Epithelial cell of esophagus (primary cell): ENCODE measurements at regions not wholly inside any gene's neighbourhood (a gene's known extent, or its start where the extent isn't known, plus 50 kb on each side); places are given as distances from the start of the nearest gene placed in this dataset.
"Not testable (repeated sequence)": the region's sequence is repeated elsewhere in the genome, so short reads cannot be mapped to it uniquely, and the experiment has no call there.

Experiments used
- DNase-seq: peaks from one replicate; pipeline ENCODE4 v3.0.0; 2010; ENCODE audit warnings: low read depth
- H3K4me3 ChIP-seq: 2 replicates; pipeline ENCODE4 v1.5.1; 2011; ENCODE audit warnings: mild to moderate bottlenecking, low read length, control low read depth
- TF ChIP-seq, protein P1 (sequence below): IDR thresholded peaks from 2 replicates; pipeline ENCODE4 v1.5.1; 2011; ENCODE audit warnings: low read depth, mild to moderate bottlenecking, low read length, control low read depth, inconsistent platforms; ENCODE audit not compliant: insufficient read depth; ENCODE audit errors: missing control alignments

DNA sequence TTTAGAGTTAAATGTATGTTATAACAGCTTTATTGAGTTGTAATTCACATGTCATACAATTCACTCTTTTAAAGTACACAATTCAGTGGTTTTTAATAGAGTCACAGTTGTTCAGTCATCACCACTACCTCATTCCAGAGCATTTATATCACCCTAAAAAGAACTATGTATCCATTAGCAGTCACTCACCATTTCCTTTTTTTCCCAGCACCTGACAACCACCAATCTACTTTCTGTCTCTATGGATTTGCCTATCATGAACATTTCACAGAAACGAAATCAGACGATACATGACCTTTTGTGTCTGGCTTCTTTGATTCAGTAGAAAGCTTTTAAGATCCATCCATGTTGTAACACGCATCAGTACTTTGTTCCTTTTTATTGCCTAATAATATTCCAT is 52.9 kb upstream of the FRAS1 start:
- peak; percentile 72 for DNase-seq
- no peak overlapping the region for H3K4me3 ChIP-seq
- TF ChIP-seq, protein P1, sequence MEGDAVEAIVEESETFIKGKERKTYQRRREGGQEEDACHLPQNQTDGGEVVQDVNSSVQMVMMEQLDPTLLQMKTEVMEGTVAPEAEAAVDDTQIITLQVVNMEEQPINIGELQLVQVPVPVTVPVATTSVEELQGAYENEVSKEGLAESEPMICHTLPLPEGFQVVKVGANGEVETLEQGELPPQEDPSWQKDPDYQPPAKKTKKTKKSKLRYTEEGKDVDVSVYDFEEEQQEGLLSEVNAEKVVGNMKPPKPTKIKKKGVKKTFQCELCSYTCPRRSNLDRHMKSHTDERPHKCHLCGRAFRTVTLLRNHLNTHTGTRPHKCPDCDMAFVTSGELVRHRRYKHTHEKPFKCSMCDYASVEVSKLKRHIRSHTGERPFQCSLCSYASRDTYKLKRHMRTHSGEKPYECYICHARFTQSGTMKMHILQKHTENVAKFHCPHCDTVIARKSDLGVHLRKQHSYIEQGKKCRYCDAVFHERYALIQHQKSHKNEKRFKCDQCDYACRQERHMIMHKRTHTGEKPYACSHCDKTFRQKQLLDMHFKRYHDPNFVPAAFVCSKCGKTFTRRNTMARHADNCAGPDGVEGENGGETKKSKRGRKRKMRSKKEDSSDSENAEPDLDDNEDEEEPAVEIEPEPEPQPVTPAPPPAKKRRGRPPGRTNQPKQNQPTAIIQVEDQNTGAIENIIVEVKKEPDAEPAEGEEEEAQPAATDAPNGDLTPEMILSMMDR = no peak

DNA sequence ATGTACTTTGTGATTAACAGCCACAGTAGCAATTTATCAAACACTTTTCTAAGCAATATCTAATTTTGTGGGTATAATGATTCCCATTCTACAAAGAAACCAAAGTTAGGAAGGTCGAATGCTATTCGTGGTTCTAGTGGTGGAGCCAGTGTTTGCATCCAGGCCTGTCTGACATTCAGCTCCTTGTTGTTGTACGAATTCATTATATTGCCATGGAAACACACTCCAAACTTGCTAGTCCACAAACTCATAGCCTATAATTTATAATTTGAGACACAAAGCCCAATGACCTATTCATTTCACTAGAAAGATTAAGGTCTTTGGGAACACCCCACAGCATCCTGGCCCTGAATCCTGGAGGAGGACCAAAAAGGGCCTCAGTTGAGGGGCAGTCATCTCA is 52.0 kb upstream of the FRAS1 start:
- TF ChIP-seq, protein P1 = no peak
- DNase-seq = no peak
- no peak overlapping the region for H3K4me3 ChIP-seq

DNA sequence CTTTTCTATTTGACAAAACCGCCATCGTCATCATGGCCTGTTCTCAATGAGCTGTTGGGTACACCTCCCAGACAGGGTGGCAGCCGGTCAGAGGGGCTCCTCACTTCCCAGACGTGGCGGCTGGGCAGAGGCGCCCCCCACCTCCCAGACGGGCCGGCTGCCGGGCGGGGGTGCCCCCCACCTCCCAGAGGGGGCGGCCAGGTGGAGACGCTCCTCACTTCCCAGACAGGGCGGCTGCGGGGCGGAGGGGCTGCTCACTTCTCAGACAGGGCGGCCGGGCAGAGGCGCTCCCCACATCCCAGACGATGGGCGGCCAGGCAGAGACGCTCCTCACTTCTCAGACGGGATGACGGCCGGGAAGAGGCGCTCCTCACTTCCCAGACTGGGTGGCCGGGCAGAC is 50.1 kb upstream of the FRAS1 start:
- not testable (repeated sequence) for H3K4me3 ChIP-seq, DNase-seq
